Activated CD8-positive, alpha-beta memory T cell treated with anti-CD3 and anti-CD28 coated beads for 24 hours (primary cell): ENCODE measurements at regions not wholly inside any gene's neighbourhood (a gene's known extent, or its start where the extent isn't known, plus 50 kb on each side); places are given as distances from the start of the nearest gene placed in this dataset.

Experiments
- DNase-seq: peaks from one replicate; pipeline ENCODE4 v3.0.0-alpha.2; 2020

DNA sequence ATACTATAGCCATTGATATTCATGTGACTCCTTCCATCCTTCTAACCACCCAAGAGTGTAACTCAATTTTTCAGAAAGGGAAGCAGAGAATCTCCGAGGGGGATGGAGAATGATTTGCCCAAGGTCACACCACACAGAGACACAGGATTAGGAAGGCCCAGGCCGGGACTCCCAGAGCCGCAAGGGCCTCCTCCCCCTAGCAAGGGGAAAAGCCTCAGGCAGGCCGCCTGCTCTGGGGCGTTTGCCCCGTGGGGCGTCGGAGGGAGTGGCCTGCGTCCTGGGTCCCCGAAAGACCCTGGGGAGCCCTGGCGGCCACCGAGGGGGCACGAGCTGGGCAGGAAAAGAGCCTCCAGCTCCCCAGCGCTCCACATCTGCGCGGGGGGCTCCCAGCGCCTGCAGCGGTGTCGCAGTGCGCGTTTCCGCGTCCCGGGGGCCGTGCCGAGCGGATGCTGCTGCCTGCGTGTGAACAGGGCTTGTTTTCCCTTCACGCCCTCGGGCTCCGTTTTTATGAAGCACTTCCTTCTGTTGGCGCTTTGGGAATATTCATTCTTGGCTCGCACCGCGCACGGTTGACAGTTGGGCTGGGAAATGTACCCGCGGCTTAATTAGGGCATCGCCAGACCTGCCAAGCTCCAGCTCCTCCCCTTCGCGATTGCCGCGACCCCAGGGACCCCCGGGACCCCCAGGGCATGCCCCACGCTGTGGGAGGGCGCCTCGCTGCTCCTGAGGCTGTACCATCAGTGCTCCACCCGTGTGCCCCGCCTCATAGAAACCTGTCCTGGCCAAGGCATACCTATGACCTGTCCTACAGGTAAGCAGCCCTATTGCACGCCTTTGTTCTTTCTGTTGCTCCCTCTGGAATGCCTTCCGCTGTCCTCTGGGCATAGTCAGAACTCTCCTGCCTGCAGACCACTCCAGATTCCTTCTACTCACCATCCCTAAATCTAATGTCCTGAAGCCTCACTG, 158.9 kb upstream of the GLI2 start:
- no peak for DNase-seq

DNA sequence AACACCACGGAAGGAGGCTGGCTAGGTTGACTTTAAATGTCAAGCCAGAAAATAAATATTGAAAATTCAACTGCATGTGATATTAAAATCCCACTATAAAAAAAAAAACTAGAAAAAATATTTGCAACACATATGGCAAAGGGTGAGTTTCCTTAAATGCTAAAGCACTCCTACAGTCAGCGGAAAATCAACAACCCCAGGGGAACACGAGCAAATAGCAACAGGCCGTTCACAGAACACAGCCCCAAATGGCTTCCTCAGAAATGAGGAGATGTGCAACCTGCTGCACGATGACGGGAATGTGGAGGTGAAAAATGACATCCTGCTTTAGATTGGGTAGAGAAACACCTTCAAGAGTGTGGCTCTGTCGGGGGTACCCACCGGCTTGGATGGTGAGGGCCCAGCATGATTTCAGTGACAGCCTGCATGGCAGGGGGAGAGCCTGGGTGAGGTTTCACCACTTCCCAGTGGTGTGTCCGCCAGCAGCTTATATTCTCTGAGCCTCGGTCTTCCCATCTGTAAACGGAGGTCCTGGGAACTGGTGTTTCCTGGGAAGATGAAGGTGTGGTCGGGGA, 157.9 kb upstream of the GLI2 start:
- DNase-seq = no peak

DNA sequence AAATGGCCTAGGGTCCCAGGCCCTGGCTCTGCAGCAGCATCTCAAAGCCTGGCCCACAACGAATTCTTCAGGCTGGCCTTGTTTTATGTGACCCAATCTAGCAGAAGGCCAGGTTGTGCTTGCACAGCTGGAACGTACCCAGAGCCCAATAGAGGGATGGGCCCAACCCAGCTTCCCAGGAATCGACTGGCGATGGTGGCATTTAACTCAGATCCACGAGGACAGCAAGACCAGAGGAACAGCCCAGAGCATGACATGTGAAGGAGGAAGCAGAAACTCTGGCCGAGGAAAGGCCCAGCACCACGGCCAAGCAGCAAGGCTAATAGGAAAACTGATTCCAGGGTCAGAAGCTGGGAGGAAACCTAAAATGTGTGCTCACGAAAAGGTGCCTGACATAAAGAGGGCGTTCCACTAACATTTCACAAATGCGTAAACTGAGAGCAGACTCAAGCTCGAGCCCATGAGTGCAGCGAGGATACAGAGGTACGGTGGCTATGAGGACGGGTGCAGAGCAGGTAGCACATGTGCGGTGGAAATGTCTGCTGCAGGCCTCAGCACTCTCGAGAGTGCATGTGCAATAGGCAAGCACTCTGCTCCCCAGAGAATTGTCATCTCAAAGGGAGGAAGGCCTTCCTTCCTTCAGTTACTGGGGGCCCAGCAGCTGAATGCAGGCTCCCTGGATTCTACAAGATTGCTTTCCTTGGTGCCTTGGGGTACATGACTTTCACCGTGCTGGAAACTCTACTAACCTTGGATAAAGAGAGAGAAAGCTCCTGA, 156.9 kb upstream of the GLI2 start:
- DNase-seq = no peak

DNA sequence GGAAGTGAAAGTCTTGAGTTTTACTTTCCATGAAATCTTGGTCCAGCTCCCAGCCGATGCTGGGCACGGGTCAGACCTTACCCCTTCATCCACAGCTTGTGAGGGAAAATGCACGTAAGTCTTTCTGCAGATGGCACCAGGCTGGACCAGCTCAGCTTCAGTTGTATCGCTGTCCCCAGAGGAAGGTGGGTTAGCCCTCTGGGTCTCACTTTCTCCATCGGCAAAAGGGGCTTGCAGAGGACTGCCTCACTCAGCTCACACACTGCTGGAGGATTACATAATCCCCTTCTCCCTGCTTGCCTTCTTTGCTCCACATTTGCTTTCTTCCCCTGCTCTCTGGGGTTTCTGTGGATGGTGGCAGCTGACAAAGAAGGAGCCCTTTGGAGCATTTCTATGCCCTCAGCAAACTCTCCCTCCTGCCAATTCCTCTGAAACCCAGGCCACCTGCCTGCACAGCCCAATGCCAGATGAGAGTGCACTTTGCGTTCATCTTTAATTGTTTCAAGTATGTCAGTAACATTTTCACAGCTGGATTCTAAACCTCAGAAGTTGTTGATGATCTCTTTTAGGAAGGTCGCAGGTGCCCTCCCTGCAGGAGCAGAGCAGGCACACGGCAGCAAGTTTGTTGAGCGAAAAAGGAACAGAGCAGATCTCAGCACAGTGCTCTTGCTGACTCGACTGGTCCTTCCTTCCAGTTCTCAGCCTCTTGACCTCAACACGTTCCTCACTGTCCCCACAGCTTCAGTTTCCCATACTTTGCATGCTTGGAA, 155.6 kb upstream of the GLI2 start:
- no peak for DNase-seq

DNA sequence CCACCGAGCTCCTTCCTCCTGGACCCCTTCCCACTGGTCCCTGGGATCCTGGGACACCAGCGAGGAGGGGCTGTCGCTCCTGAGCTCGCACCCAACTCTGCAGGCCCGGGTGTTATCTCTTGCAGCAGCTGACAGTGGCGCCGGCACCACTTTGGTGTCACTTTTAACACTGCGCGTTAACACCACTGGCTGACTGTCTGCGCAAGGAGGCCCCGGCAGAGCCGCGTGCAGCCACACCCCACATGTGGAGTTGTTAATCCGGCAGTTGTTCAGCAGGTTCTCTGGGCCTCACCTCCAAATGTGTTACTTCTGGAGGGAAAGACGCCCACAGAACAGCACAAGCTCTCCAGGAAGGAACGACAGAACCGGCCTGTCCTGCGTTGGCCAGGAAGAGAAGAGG, 155.0 kb upstream of the GLI2 start:
- DNase-seq = no peak

DNA sequence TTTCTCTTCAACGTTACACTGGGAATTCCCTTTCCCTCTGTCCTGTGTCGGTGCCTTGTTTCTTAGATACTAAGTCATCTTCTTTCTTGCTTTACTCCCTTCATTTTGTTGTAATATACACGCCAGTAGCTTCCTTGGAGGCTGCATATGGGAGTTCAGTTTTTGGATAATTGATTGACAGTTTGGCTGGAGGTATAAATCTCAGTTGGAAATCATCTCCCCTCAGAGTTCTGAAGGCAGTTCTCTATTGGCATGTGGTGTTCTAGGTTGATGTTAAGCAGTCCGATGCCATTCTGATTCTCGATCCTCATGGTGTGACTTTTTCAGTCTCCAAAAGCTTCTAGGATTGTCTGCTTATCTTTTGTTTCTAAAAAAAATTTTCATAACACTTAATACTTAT, 152.5 kb upstream of the GLI2 start:
- no peak for DNase-seq

DNA sequence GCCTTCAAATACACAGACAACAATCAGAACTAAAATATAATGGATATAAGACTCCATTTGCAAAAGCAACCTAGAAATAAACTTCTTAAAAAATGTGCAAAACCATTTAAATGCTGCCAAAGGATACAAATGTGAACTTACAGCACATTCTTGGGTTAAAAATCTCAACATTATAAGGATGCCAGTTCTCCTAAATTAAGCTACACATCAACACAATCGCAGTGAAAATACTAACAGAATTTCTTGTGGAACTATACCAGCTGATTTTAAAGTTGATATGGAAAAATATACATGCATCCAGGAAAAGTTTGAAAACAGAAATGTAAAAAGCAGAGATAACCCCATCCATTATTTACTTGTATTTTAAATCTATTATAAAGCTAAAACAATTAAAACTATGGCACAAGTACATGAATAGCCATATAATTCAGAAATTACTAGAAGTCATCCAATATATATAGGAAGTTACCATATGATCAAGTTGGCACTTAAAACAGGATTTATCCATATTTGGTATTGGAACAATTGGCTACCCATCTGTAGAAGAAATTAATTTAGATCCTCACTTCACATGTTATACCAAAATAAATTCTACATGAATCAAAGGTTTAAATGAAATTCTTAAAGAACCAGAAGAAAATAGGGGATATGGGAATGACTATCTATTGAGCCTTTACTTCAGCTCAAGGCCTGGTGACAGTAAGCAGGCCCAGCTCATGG, 151.7 kb upstream of the GLI2 start:
- DNase-seq = no peak

DNA sequence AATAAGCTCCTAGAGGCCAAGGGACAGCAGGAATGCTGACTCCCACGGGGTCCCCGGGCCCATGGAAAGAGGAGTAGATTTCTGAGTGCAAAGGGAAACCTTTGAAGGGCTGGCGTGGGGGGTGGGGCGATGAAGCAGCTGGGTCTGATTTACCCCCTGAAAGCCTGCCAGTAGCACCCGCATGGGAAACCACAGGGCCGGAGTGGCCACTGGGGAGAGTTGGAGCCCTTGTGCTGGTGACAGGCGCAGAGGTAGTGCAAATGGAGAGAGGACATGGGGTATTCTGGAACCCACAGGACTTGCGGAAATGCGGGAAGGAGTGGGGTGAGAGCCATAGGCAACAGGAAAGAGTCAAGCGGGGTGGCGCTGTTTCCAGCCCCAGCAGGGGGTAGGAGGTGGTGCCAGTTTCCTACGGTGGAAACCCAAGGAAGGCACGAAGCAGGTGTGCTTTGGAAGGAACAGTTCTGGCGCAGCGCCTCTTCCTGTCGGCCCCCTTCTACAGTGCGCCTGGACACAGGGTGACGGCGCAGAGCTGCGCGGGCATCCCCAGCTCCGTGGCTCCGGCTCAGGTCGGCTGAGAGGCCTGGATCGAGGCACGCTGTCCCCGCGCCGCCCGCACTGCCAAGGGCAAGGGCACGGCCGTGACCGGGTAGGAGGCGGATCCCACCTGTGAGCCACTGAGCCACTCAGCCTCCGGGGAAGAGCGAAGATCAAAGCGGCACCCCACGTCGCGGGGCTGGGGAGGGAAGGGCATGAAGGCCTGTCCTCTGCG, 149.0 kb upstream of the GLI2 start:
- no peak for DNase-seq

DNA sequence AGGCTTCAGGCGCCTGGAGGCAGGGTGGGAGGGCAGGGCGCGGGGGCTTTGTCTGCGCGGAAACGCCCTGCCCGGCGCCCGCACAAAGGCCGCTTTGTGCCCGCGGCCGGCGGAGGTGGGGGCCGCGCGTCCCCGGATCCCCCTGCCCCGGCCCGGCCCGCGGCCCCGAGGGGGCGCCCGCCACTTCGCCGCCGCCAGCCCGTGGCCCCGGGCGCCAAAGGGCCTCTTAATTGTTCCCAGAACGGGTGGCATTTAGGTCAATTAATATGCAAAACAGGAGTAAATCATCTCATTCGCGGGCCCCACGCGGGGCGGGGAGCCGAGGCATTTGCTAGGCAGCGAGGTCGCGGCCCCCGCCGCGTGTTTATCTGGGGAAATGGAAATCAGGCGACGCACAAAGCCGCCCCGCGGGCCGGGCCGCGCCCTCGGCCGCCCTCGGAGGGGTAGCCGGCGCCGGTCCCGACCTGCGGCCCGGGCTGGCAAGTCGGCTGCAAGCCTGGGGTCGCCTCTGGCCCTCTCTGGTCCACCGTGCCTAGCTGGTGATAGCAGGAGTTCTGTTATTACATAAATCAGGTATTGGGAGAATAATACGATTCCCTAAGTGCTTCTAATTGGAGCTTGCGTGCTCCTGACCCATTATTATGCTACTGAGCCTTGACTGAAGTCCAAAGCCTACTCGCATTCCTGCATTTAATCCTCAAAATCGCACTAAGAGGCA, 148.2 kb upstream of the GLI2 start:
- DNase-seq = no peak

DNA sequence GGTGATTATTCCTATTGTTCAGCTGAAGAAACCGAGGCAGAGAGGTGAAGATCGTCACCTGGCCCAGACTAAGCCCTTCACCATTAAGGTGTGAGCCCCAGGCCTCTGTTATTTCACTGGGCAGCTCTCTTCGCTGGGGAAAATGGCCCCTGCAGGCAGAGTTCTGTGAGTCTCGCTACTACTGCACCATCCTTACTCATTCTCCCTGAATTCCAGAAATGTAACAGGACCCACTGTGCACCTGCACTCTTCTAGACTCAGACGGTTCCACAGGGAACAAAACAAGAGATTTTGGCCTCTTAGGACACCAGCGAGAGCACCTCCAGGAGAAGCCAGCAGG, 147.7 kb upstream of the GLI2 start:
- no peak for DNase-seq

DNA sequence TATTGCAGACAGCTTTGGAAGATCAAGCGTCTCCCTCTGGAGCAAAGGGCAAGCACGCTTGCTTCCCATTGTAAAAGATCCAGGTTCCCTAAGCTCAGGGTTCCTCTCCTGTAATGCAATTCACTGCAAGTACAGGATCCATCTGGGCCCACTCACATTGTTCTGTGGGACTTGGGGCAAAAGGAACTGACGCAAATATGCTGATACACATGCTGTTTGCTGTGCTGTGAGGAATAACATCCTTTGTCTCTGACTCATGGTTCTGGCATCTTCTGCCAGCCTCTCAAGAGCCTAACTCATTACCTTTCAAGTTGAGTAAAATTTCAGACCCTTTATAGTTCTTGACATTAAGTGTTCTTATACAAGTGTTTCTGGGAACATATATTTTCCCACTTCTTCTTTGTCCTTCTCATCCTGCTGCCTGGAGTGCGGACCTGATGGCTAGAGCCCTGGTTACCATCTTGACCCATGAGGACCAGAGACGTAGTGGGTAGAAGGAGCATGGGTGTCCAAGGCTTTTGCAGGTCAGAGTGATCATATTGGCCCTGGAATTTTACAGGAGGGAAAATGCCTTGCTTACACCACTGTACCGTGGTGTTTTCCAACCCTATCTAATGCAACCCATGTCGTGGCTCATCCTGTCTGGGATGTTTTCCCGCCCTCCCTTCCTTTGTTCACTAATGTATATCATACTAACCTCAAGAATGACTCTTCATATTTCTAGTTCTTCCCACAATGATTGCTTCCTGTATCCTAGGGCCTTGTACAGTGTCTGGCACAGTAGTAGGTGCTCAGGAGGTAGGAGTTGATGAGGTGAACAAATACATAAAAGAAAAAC, 145.7 kb upstream of the GLI2 start:
- DNase-seq = no peak

DNA sequence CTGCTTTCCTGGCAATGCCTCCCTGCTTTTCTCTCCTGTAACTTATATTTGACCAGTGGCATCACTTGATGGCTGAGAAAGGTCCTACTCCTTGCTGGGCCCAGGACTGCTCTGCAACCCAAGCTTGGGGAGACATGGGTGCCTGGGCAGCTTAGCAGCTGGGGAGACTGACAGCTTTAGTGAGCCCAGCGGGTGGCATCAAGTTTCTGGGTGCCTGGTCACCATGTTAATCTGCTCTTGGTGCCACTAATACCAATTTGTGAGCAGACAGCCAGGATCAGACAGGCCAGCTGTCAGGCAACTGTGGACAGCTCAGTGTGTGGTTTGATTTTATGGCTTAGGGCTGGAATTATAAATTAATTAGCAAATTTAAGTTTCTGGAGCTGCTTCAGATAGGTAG, 144.8 kb upstream of the GLI2 start:
- no peak for DNase-seq

DNA sequence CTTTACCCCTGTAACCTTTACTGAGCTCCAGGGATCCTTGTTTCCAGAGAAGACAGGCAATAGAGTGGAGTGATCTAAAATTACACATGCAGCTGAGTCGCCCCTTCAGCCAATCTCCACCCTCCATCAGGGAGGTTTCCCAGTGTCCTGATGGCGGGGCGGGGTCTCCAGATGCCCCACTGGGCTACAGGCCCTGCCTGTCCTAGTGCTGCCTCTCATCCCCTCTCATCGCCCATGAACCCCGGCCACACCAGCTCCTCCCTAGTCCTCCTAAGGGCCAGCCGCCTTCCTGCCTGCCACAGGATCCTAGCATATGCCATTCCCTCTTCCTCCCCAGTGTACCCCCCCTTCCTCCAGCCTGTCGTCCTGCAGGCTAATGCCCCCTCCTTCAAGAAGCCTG, 144.1 kb upstream of the GLI2 start:
- no peak for DNase-seq

DNA sequence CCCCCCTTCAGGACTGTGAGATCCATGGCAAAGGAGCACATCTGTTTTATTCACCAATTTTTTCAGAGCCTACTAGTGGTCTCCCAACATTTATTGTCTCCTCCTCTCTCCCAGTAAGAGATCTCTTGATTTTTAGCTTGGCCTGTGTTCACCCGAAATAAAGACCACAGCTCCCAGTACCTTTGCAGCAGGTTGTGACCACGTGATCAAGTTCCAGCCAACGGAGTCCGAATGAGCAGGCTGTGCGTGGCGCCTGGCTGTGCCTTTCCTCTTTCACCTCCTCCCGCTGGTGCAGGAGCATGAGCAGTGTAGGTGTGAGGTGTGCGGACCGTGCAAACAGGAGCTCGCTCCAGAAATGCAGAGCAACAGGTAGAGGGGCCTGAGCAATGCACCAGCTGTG, 143.6 kb upstream of the GLI2 start:
- DNase-seq = no peak

DNA sequence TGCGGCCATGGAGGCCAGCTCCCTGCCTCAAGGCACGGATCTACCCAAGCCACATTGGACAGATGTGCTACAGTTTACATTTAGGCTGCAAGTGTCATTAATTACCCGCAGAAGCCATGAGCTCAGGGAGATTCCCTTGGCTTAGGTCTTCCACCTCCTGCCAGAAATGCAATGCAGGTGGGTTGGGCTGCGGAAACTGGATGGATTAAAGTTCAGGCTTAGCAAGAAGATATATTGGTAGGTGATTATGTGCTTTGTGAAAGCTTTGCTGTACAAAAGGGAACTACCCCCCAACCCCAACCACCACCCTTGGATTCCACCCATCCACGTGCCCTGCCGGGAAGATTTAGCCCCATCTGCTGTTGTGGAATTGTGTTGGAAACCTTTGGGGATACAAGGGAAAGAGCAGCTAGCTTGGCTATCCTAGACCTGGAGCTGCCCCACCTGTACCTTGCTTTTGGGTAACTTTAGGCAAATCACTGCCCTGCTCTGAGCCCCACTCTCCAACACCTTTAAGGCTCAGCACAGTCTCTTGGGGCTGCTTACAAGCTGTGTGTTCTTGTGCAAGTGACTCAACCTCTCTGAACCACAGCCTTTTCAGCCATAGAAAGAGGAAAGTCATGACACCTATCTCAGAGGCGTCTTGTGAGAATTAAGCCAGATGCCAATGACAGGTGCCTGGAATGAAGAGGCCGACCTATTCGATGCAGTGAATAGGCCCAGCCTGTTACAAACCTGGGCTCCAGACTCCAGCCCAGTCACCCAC, 141.6 kb upstream of the GLI2 start:
- no peak for DNase-seq

DNA sequence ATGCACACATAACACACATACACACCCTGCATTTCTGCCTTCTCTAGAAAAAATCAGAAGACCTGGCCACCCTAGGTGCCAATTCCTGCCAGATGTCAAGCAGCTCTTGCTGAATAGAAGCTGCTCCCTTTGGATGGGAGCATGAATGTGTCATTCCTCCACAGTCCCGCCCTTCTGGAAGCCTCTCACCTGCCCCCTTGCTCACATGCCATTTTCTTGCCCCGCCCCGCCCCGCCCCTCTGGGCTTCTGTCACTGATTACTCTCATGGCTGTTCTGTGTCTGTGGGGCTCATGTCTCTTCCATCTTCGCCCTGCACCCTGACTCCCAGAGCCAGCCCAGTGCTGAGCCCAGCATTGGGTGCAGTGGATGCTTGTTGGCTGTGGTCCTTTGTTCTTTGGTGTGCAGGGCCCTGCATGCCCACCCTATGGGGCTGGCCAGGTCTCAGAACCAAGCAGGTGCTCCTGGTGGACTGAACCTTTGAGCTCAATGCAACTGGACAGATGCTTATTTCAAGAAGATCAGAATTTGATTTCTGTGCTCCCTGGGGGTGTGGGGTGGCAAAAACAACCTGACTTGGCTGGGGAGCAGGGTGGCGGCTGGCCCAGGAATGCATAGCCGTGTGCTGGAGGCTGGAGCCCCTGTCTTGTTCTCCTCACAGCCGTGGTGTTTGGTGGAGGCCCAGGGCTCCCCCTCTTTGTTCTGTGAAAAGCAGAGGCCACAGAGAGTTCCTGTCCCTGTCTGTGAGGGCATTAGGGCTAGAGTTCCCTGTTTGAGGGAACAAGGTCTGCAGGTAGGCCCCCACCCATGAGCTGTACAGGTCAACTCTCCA, 140.6 kb upstream of the GLI2 start:
- no peak for DNase-seq

DNA sequence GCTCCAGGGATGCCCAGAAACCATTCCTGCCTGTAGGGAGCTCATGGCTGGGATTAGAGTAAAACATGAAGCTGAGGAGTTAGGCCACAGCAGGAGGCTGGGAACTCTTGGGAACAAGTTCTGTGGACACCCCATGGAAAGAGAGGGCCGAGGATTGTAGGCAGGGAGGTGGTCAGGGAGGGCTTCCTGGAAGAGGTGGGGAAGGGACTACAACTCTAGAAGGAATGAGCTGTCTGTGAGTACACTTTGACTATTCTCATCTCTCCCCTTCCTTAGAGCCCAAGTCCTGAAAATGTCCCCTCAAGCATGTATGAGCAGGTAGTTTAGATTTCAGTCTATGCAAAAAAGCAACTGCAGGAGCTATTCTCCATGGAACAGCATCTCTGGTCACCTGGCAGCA, 139.9 kb upstream of the GLI2 start:
- no peak for DNase-seq

DNA sequence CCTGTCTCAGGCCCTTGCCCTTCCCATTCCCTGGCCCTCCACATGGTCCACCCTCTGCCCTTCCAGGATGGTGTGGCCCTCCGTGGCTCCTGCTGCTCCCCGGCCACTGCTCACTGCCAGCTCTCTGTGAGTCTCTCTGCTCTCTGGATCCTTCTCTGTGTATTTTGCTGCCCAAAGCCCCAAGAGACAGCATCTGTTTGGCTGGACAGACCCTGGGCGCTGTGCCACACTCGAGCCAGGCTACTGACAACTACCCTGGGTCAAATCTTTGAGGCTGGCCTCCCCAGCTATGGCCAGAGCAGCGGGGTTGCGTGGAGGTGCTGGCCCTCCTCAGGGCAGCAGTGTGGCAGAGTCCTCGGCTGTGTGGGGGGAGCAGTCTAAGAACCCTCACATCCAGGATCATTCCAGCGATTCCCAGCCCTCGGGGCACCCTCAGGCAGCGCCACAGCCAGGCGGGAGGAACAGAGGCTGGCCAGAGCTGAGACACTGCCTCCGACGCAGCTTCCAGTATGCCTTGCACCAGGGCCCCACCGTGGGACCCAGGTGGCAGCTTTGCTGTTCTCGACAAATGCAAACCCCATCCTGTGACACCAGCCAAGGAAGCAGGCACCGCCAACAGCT, 139.4 kb upstream of the GLI2 start:
- DNase-seq = no peak
